ENCODE measurements at regions not wholly inside any gene's neighbourhood (a gene's known extent, or its start where the extent isn't known, plus 50 kb on each side); places are given as distances from the start of the nearest gene placed in this dataset.
A peak's percentile ranks its signal among the peaks of the same experiment; 100 is the strongest.
"Not testable (repeated sequence)": the region's sequence is repeated elsewhere in the genome, so short reads cannot be mapped to it uniquely, and the experiment has no call there.

GRCh38 chr2:37753758-37754157 is 82.3 kb upstream of the CDC42EP3 start:
- Histone ChIP-seq H3K4me3 (no peak overlapping the region), H3K9me3 (ENCODE audit: control insufficient read depth in 4 of 4, insufficient read depth in 3 of 4, low read length in 3 of 4) (no peaks in the 10 kb centered on the region), H3K27ac (ENCODE audit: low read depth in 1 of 2, low read length in 1 of 2) (no peak overlapping the region), H3K9ac (ENCODE audit: insufficient read depth in 1 of 2, low read length in 2 of 2) (no peak overlapping the region), H3K4me1 (ENCODE audit: control insufficient read depth in 5 of 5, insufficient read depth in 5 of 5, low read length in 5 of 5) (no peaks in the 10 kb centered on the region), H3K36me3 (ENCODE audit: control insufficient read depth in 4 of 4, insufficient read depth in 4 of 4, low read length in 4 of 4) (no peaks in the 10 kb centered on the region), H3K27me3 (ENCODE audit: control insufficient read depth in 3 of 3, insufficient read depth in 3 of 3, low read length in 2 of 3) (no peaks in the 10 kb centered on the region)
- ATAC-seq (ENCODE audit: insufficient read depth, low FRiP score), result no peak
- TF ChIP-seq, protein P1, sequence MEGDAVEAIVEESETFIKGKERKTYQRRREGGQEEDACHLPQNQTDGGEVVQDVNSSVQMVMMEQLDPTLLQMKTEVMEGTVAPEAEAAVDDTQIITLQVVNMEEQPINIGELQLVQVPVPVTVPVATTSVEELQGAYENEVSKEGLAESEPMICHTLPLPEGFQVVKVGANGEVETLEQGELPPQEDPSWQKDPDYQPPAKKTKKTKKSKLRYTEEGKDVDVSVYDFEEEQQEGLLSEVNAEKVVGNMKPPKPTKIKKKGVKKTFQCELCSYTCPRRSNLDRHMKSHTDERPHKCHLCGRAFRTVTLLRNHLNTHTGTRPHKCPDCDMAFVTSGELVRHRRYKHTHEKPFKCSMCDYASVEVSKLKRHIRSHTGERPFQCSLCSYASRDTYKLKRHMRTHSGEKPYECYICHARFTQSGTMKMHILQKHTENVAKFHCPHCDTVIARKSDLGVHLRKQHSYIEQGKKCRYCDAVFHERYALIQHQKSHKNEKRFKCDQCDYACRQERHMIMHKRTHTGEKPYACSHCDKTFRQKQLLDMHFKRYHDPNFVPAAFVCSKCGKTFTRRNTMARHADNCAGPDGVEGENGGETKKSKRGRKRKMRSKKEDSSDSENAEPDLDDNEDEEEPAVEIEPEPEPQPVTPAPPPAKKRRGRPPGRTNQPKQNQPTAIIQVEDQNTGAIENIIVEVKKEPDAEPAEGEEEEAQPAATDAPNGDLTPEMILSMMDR (IDR thresholded peaks at IDR 0.05; ENCODE audit: control extremely low read depth, extremely low read depth), result no peak
- 66 to 93% methylated on average over 8 of the region's 8 CpGs for WGBS, 2 donors
- DNase-seq, result no peak

- not testable (repeated sequence) for H3K36me3 ChIP-seq (ENCODE audit: control insufficient read depth in 4 of 4, insufficient read depth in 4 of 4, low read length in 4 of 4); H3K27me3 ChIP-seq (ENCODE audit: control insufficient read depth in 3 of 3, insufficient read depth in 3 of 3, low read length in 2 of 3); H3K4me3 ChIP-seq; H3K9ac ChIP-seq (ENCODE audit: insufficient read depth in 1 of 2, low read length in 2 of 2); ATAC-seq (ENCODE audit: insufficient read depth, low FRiP score); DNase-seq; H3K9me3 ChIP-seq (ENCODE audit: control insufficient read depth in 4 of 4, insufficient read depth in 3 of 4, low read length in 3 of 4); H3K27ac ChIP-seq (ENCODE audit: low read depth in 1 of 2, low read length in 1 of 2); H3K4me1 ChIP-seq (ENCODE audit: control insufficient read depth in 5 of 5, insufficient read depth in 5 of 5, low read length in 5 of 5)
- 90 to 100% methylated on average over 1 of the region's 1 CpG for WGBS, 2 donors
These were observed 84.6 kb upstream of the CDC42EP3 start for GRCh38 chr2:37755961-37756559.

GRCh38 chr2:37757456-37757855 is 86.0 kb upstream of the CDC42EP3 start:
- not testable (repeated sequence) for H3K9me3 ChIP-seq (ENCODE audit: control insufficient read depth in 4 of 4, insufficient read depth in 3 of 4, low read length in 3 of 4); H3K4me3 ChIP-seq; H3K4me1 ChIP-seq (ENCODE audit: control insufficient read depth in 5 of 5, insufficient read depth in 5 of 5, low read length in 5 of 5); H3K27ac ChIP-seq (ENCODE audit: low read depth in 1 of 2, low read length in 1 of 2); ATAC-seq (ENCODE audit: insufficient read depth, low FRiP score); H3K27me3 ChIP-seq (ENCODE audit: control insufficient read depth in 3 of 3, insufficient read depth in 3 of 3, low read length in 2 of 3); H3K36me3 ChIP-seq (ENCODE audit: control insufficient read depth in 4 of 4, insufficient read depth in 4 of 4, low read length in 4 of 4); H3K9ac ChIP-seq (ENCODE audit: insufficient read depth in 1 of 2, low read length in 2 of 2)
- DNase-seq, result peak in 1 of 3 donors; percentile 30

DNA sequence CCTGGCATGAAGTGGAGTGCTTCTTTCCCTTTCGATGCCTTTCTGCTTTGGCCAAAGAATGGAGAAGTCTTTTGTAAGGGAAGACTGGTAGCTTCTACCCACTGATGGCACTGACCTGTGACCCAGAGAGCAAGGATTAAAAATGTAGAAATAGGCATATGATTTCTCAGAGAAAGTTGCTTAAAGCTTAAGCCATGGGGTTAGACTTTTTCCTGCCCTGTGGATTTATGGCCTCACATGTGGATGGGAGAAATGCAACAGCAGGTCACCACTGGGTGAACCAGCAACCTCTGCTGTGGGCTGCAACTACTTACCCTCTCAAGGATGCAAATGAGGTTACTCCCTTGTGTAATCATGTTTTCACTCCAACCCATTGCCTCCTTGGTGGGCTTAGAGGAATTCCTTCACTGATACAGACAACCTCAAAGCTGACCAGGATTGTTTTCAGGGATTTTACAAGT is 86.7 kb upstream of the CDC42EP3 start:
- ATAC-seq (ENCODE audit: insufficient read depth, low FRiP score), result not testable (repeated sequence)

DNA sequence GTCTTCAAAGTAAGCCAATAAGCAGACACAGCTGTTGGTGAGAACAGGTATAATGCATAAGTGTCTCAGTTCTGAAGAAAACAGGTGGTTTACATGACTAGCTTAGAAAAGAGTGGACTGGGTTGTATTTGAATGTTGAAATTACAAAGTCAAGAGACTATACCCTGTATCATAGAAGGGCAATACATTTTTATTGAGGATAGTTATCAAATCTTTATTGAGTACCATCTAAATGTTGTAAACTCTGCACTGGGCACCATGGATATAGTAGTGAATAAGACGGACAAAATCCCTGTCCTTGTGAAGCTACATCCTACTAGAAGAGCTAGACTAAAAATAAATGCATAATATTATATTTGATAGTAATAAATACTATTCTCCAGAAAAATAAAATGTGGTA is 88.5 kb upstream of the CDC42EP3 start:
- H3K9me3 ChIP-seq (ENCODE audit: control insufficient read depth in 4 of 4, insufficient read depth in 3 of 4, low read length in 3 of 4); H3K27me3 ChIP-seq (ENCODE audit: control insufficient read depth in 3 of 3, insufficient read depth in 3 of 3, low read length in 2 of 3); DNase-seq; H3K9ac ChIP-seq (ENCODE audit: insufficient read depth in 1 of 2, low read length in 2 of 2); H3K36me3 ChIP-seq (ENCODE audit: control insufficient read depth in 4 of 4, insufficient read depth in 4 of 4, low read length in 4 of 4); H3K27ac ChIP-seq (ENCODE audit: low read depth in 1 of 2, low read length in 1 of 2); ATAC-seq (ENCODE audit: insufficient read depth, low FRiP score); H3K4me1 ChIP-seq (ENCODE audit: control insufficient read depth in 5 of 5, insufficient read depth in 5 of 5, low read length in 5 of 5); H3K4me3 ChIP-seq: not testable (repeated sequence)
- WGBS, 2 donors, result 93 to 100% methylated on average over 1 of the region's 1 CpG

More for the DNA sequence above, 86.7 kb upstream of the CDC42EP3 start:
- 77 to 87% methylated on average over 1 of the region's 1 CpG for WGBS, 2 donors
- H3K4me3 ChIP-seq; H3K9ac ChIP-seq (ENCODE audit: insufficient read depth in 1 of 2, low read length in 2 of 2); H3K4me1 ChIP-seq (ENCODE audit: control insufficient read depth in 5 of 5, insufficient read depth in 5 of 5, low read length in 5 of 5); H3K27me3 ChIP-seq (ENCODE audit: control insufficient read depth in 3 of 3, insufficient read depth in 3 of 3, low read length in 2 of 3); H3K27ac ChIP-seq (ENCODE audit: low read depth in 1 of 2, low read length in 1 of 2); DNase-seq; H3K36me3 ChIP-seq (ENCODE audit: control insufficient read depth in 4 of 4, insufficient read depth in 4 of 4, low read length in 4 of 4); H3K9me3 ChIP-seq (ENCODE audit: control insufficient read depth in 4 of 4, insufficient read depth in 3 of 4, low read length in 3 of 4): not testable (repeated sequence)
